ACC112 (cell line): ENCODE measurements at regions not wholly inside any gene's neighbourhood (a gene's known extent, or its start where the extent isn't known, plus 50 kb on each side); places are given as distances from the start of the nearest gene placed in this dataset.
"Not testable (repeated sequence)": the region's sequence is repeated elsewhere in the genome, so short reads cannot be mapped to it uniquely, and the experiment has no call there.

Source experiments
- H2AFZ ChIP-seq: fragments of 200-600 bp; sonication (generic); one replicate; pipeline ENCODE4 v1.6.0; 2017; ENCODE audit warnings: antibody characterized with exemption, low read length; ENCODE audit not compliant: unreplicated experiment
- H3K27ac ChIP-seq: fragments of 200-600 bp; sonication (generic); 2 replicates; pipeline ENCODE4 v1.5.1; 2014; ENCODE audit warnings: low read depth, mild to moderate bottlenecking, antibody characterized with exemption, low read length, moderate library complexity
- H3K27me3 ChIP-seq: fragments of 200-600 bp; sonication (generic); 2 replicates; pipeline ENCODE4 v1.6.1; 2014; ENCODE audit warnings: mild to moderate bottlenecking, antibody characterized with exemption, low read length, moderate library complexity, mixed read lengths; ENCODE audit not compliant: insufficient read depth
- H3K36me3 ChIP-seq: fragments of 200-600 bp; sonication (generic); 2 replicates; pipeline ENCODE4 v1.6.1; 2016; ENCODE audit warnings: mild to moderate bottlenecking, antibody characterized with exemption, low read length, moderate library complexity, mixed read lengths; ENCODE audit not compliant: insufficient read depth
- H3K4me1 ChIP-seq: fragments of 200-600 bp; sonication (generic); one replicate; pipeline ENCODE4 v1.6.1; 2016; ENCODE audit warnings: low read length, mixed read lengths; ENCODE audit not compliant: insufficient read depth, unreplicated experiment, control insufficient read depth
- H3K4me3 ChIP-seq: fragments of 200-600 bp; sonication (generic); 2 replicates; pipeline ENCODE4 v1.5.1; 2014; ENCODE audit warnings: mild to moderate bottlenecking, low read depth, low read length
- H3K79me2 ChIP-seq: fragments of 200-600 bp; sonication (generic); one replicate; pipeline ENCODE4 v1.6.0; 2016; ENCODE audit warnings: low read length; ENCODE audit not compliant: control insufficient read depth, unreplicated experiment, insufficient read depth

DNA sequence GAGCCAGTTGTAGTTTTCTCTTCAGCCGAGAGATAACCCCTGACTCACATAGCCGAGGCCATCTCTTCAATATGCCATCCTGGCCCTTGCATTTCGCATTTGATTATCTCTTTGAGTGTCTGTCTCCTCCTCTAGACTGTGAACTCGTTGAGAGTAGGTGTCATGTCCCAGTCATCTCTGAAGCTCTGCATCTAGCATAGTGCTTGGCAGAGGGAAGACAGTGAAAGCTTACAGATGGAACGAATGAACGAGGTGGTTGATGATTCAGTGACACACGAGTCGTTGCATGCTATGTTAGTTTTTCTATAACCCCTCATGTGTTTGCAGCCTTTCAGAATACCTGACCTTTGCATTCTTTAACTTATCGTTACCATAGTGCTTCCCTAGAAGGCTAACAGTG is 59.9 kb upstream of the CYRIA start:
- H3K27me3 ChIP-seq: peaks cover 55% of the 10 kb centered on the region
- H3K4me3 ChIP-seq: no peak overlapping the region
- H3K36me3 ChIP-seq: no peaks in the 10 kb centered on the region
- H3K27ac ChIP-seq: no peak overlapping the region
- no peak overlapping the region for H2AFZ ChIP-seq
- H3K79me2 ChIP-seq: no peaks in the 10 kb centered on the region
- H3K4me1 ChIP-seq: no peaks in the 10 kb centered on the region

DNA sequence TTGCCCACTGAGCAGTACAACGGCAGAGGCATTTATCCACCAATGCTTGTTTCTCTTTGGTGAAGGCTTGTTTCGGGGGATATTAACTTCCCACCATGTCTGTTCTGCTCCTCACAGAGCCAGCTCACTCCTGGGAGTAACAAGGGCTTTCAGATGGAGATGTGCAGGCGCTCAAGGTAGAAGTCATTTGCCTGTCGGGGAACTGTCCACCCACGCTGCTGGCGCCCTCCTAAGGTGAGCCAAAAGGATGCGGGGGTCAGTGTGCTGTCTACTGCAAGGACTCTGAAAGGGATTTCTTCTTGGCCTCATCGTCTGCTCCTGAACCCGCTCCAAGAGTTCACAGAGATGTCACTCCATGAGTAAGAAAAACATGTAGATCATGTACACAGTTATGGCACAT is 57.0 kb upstream of the CYRIA start:
- Histone ChIP-seq H3K27me3 (peaks cover 41% of the 10 kb centered on the region), H3K79me2 (no peaks in the 10 kb centered on the region), H3K27ac (no peak overlapping the region), H2AFZ (no peak overlapping the region), H3K36me3 (no peaks in the 10 kb centered on the region), H3K4me3 (no peak overlapping the region), H3K4me1 (no peaks in the 10 kb centered on the region)

DNA sequence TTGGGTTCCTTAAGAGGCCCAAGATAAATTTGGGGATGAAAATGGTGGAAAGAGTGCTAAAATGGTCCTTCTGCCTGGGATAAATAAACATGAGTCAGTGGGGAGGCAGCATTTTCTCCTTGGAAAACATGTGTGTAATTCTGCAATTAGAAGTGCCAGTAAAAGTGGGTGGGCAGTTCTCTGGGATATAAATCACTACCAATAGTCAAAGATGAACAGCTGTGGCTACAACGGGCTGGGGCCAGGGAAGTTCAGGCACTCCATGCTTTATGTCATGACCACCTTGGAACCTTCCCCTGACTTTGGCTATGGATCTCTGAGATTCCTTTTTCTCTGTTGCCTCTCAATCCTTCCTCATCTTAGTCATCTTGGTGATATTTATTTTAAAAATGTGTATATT is 56.5 kb upstream of the CYRIA start:
- H2AFZ ChIP-seq: no peak overlapping the region
- no peak overlapping the region for H3K4me3 ChIP-seq
- H3K36me3 ChIP-seq: no peaks in the 10 kb centered on the region
- H3K27me3 ChIP-seq: peaks cover 41% of the 10 kb centered on the region
- no peaks in the 10 kb centered on the region for H3K79me2 ChIP-seq
- no peaks in the 10 kb centered on the region for H3K4me1 ChIP-seq
- no peak overlapping the region for H3K27ac ChIP-seq

DNA sequence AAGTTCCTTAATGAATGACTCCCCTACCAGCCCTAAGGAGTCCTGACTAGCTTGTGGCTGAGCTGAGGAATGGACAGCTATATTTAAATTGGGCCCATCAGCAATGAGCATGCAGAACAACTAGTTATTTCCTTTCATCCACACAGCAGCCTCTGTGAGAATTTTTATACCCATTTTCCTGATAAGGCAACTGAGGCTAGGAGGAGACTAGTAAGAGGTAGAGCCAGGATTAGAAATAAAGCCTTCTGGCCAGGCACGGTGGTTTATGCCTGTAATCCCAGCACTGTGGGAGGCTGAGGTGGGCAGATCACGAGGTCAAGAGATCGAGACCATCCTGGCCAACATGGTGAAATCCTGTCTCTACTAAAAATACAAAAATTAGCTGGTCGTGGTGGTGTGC is 55.9 kb upstream of the CYRIA start:
- not testable (repeated sequence) for H3K4me3 ChIP-seq, H3K4me1 ChIP-seq
- H3K27me3 ChIP-seq: peaks cover 37% of the 10 kb centered on the region

DNA sequence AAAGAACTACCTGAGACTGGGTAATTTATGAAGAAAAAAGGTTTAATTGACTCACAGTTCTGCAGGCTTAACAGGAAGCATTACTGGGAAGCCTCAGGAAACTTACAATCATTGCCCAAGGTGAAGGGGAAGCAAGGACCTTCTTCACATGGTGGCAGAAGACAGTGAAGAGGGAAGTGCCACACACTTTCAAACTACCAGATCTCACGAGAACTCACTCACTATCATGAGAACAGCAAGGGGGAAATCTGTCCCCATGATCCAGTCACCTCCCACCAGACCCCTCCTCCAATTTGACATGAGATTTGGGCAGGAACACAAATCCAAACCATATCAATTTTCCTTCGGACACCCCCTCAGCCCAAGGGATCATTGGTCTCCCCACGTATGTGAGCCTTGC is 55.1 kb upstream of the CYRIA start:
- peaks cover 36% of the 10 kb centered on the region for H3K27me3 ChIP-seq
- H2AFZ ChIP-seq, H3K4me3 ChIP-seq, H3K36me3 ChIP-seq, H3K4me1 ChIP-seq, H3K27ac ChIP-seq, H3K79me2 ChIP-seq: not testable (repeated sequence)

More for the DNA sequence above, 55.9 kb upstream of the CYRIA start:
- not testable (repeated sequence) for H3K79me2 ChIP-seq, H3K27ac ChIP-seq, H3K36me3 ChIP-seq, H2AFZ ChIP-seq

DNA sequence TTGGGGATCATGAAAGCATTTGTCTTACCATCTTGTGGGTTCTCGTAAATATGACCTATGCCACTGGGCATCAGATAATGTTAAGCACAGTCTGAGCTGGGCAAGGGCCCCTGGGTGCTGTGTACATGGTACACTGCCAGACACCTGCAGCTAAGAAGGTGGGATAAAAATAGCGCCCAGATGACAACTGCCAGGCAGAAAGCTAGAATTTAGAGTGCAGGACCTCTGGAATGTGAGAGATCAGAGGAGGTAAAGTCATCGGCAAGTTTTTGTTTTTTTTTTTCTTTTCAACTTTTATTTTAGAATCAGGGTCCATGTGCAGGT is 53.8 kb upstream of the CYRIA start:
- H3K4me1 ChIP-seq: no peaks in the 10 kb centered on the region
- H3K27ac ChIP-seq: no peak overlapping the region
- H3K4me3 ChIP-seq: no peak overlapping the region
- peaks cover 36% of the 10 kb centered on the region for H3K27me3 ChIP-seq
- no peaks in the 10 kb centered on the region for H3K36me3 ChIP-seq
- no peaks in the 10 kb centered on the region for H3K79me2 ChIP-seq
- H2AFZ ChIP-seq: no peak overlapping the region

DNA sequence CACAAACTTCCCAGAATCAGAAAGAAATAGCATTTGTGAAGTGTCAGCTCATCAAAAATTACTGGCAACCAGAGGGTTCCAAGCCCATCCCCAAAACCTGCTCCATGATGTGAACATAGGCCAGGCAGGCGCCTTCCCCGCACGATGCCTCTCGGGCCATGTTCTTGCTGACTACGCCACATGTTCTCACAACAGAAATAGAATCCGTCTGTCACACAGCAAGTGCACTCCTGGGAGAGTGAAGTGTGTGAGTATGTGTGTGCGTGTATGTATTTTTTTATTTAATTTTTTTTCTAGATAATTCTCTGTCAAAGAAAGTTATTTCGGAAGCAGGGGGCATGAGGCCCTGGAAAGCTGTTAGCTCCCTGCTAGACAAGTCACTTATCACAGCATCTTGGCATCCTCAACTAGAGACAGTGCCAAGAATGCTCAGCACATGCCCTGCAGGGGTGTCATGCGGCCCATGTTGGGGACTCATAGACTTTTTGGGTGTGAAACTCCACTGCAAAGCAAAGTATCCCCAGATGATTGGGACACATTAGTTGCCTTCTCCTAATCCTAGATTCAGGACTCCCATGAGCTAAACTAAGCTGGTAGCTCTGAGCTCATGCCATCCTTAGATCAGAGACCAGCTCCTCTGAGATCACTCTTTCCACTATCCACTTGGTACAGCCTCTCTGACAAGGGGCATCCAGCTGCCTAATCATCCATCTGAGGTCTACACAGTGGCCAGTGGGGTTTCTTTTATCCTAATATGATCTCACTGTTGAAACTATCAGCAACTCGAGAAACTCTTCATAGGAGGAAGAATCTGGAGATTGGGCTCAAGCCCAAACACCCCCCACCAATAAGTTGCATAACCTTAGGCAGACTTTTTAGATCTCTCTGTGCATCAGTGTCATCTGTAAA is 53.2 kb upstream of the CYRIA start:
- Histone ChIP-seq H3K4me3 (no peak overlapping the region), H3K27ac (no peak overlapping the region), H3K79me2 (no peaks in the 10 kb centered on the region), H3K4me1 (no peaks in the 10 kb centered on the region), H3K27me3 (peaks cover 35% of the 10 kb centered on the region), H2AFZ (no peak overlapping the region), H3K36me3 (no peaks in the 10 kb centered on the region)

DNA sequence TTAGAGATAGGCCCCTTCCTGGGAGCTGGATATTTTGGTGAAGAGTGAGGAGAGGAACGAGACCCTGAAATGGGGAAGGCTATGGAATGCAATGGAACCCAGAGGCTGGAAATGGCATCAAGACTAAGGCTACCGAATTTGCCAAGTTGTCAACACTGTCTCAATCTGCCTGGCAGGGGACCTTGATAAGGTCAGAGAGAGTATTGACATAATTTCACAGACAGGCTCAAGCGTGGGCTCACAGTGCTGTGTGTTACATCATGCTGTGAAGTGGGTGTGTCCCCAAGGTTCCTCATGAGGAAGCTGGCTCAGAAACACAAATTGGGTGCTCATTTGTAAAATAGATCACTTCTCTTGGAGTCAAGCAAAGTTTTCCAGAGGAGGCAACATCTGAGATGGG is 51.8 kb upstream of the CYRIA start:
- H2AFZ ChIP-seq: no peak overlapping the region
- peaks cover 34% of the 10 kb centered on the region for H3K27me3 ChIP-seq
- H3K4me1 ChIP-seq: no peaks in the 10 kb centered on the region
- no peaks in the 10 kb centered on the region for H3K36me3 ChIP-seq
- no peak overlapping the region for H3K27ac ChIP-seq
- H3K4me3 ChIP-seq: no peak overlapping the region
- no peaks in the 10 kb centered on the region for H3K79me2 ChIP-seq

DNA sequence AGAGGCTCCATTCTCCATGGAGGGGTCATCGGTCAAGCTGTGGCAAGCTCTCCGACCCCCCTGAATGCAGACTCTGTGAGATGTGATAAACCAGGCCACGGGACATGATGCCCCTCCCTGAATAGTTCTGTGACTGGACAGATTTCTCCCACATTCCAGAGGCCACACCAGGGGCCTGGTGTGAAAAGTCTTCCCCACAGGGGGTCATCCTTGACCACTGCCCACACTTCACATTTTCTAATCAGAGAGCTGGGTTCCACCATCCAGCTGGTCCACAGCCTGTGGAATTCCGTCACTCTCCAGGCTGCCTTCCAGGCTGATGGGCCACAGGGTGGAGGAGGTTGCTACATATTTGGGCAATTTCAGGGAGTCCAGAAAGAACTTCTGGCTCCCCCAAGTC is 51.3 kb upstream of the CYRIA start:
- no peak overlapping the region for H2AFZ ChIP-seq
- H3K4me1 ChIP-seq: no peaks in the 10 kb centered on the region
- H3K4me3 ChIP-seq: no peak overlapping the region
- H3K27me3 ChIP-seq: peaks cover 31% of the 10 kb centered on the region
- H3K79me2 ChIP-seq: no peaks in the 10 kb centered on the region
- H3K27ac ChIP-seq: no peak overlapping the region
- H3K36me3 ChIP-seq: no peaks in the 10 kb centered on the region

DNA sequence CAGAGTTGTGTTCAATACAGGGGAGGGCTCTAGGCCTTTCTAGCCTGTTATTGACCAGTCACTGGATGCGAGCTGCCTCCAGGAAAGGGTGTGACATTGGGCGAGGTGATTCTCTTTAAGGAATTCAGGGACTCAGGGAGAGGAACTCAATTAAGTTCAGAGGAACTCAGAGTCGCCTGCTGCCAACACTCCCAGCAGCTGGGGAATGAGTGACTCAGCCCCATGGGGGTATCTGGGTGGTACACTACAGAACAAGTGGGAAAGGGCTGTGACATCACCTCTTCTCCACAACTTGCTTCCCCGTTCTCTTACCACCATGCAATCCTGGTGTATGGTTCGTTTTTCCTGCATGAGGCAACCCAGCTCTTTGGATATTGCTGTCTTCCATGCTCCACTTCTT is 50.4 kb upstream of the CYRIA start:
- Histone ChIP-seq H3K36me3 (no peaks in the 10 kb centered on the region), H3K4me3 (no peak overlapping the region), H3K79me2 (no peaks in the 10 kb centered on the region), H3K27ac (no peak overlapping the region), H3K27me3 (peaks cover 27% of the 10 kb centered on the region), H2AFZ (no peak overlapping the region), H3K4me1 (no peaks in the 10 kb centered on the region)
